ENCODE measurements at regions not wholly inside any gene's neighbourhood (a gene's known extent, or its start where the extent isn't known, plus 50 kb on each side); places are given as distances from the start of the nearest gene placed in this dataset.

DNA sequence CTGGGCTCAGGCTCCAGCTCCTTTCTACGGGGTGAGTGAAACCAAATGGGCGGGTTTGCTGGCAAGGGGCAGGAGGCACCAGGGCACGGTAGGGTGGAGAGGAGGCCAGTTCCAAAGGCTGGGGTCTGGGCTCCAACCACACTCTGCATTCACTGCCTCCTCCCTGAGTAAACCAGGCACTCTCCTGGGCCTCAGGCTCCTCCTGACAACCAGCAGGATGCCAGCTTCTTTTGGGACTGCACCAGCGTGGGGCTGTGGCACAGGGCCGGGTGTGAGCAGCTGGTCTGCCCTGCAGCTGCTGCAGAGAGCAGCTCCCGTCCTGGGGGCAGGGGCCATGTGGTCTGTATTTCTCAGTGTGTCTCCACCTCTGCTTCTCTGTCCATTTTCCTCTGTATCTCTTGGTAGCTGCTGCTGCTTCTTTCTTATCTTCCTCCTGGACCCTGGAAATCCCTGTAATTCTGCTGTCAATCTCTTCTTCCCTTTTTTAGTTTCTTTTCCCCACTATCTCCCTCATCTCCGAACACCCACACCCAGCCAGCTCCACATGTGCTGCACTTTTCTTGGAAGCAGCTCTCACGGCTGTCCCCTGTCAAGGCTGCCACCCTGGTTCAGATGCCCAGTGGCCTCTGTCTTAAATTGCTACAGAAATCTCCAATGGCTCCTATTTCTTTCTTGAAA, 54.9 kb upstream of the TBC1D21 start:
- H3T11ph ChIP-seq (ENCODE audit: low read length), result no peak overlapping the region
- no peak overlapping the region for H2BK5ac ChIP-seq (ENCODE audit: insufficient read length, low read length)
- Mint-ChIP-seq H3K4me1 (no peaks in the 10 kb centered on the region), H3K27ac (no peak overlapping the region), H3K27me3 (ENCODE audit: low read depth) (peaks cover 14% of the 10 kb centered on the region), H3K36me3 (ENCODE audit: insufficient read depth in 1 of 3, low read depth in 3 of 3) (no peaks in the 10 kb centered on the region), H3K4me3 (peak overlapping the region in 1 of 2 experiments; percentile 15; a peak in 1 of 5 replicates), H3K9me3 (no peaks in the 10 kb centered on the region)
- no peak overlapping the region for H2AK5ac ChIP-seq (ENCODE audit: insufficient read length, low read length)
- no peak overlapping the region for H3K18ac ChIP-seq (ENCODE audit: insufficient read length, low read depth, low read length)
- no peak overlapping the region for H3K56ac ChIP-seq (ENCODE audit: insufficient read length, low read depth, low read length)
- H2BK20ac ChIP-seq (ENCODE audit: low read depth, low read length, poor library complexity, severe bottlenecking), result no peak overlapping the region
- no peak overlapping the region for H3K27ac ChIP-seq (ENCODE audit: insufficient read length, low read depth, low read length)
- no peak overlapping the region for H2BK15ac ChIP-seq (ENCODE audit: low read depth, low read length)
- H3K4me2 ChIP-seq (ENCODE audit: insufficient read depth, insufficient read length, low read length), result no peak overlapping the region
- H2BK120ac ChIP-seq (ENCODE audit: low read depth, low read length, poor library complexity, severe bottlenecking), result no peak overlapping the region
- no peaks in the 10 kb centered on the region for H3K4me1 ChIP-seq (ENCODE audit: insufficient read depth, low read length)
- H4K8ac ChIP-seq (replicated peaks; ENCODE audit: insufficient read length, low read depth, low read length), result no peak overlapping the region
- H3K79me1 ChIP-seq (ENCODE audit: insufficient read depth, low read depth, low read length, poor library complexity, severe bottlenecking), result no peaks in the 10 kb centered on the region
- no peak for DNase-seq
- H4K5ac ChIP-seq (ENCODE audit: insufficient read length, low read depth, low read length), result no peak overlapping the region
- H2BK12ac ChIP-seq (ENCODE audit: insufficient read length, low read depth, low read length), result no peak overlapping the region
- TF ChIP-seq, protein P1, sequence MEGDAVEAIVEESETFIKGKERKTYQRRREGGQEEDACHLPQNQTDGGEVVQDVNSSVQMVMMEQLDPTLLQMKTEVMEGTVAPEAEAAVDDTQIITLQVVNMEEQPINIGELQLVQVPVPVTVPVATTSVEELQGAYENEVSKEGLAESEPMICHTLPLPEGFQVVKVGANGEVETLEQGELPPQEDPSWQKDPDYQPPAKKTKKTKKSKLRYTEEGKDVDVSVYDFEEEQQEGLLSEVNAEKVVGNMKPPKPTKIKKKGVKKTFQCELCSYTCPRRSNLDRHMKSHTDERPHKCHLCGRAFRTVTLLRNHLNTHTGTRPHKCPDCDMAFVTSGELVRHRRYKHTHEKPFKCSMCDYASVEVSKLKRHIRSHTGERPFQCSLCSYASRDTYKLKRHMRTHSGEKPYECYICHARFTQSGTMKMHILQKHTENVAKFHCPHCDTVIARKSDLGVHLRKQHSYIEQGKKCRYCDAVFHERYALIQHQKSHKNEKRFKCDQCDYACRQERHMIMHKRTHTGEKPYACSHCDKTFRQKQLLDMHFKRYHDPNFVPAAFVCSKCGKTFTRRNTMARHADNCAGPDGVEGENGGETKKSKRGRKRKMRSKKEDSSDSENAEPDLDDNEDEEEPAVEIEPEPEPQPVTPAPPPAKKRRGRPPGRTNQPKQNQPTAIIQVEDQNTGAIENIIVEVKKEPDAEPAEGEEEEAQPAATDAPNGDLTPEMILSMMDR (conservative IDR thresholded peaks at IDR 0.05), result no peak
- H3K9me3 ChIP-seq (ENCODE audit: control insufficient read depth, low read depth, low read length), result no peaks in the 10 kb centered on the region
- no peak overlapping the region for H3K23ac ChIP-seq (ENCODE audit: insufficient read length, low read depth, low read length)
- no peak overlapping the region for H3K4ac ChIP-seq (ENCODE audit: low read depth, low read length)
- no peaks in the 10 kb centered on the region for H4K20me1 ChIP-seq (ENCODE audit: control insufficient read depth, insufficient read depth, insufficient read length)
- H3K14ac ChIP-seq (ENCODE audit: insufficient read depth, low read length), result no peak overlapping the region; the same call in 1 of the 2 replicates
- H3K9ac ChIP-seq (ENCODE audit: extremely low read depth, insufficient read length, low read length), result no peak overlapping the region
- no CpG with 5 or more reads among the region's 8 CpGs for WGBS (ENCODE audit: extremely low coverage, insufficient read length, low lambda C conversion rate)
- H3K23me2 ChIP-seq (ENCODE audit: insufficient read length, low read depth, low read length, poor library complexity, severe bottlenecking), result no peaks in the 10 kb centered on the region
- H2AFZ ChIP-seq (ENCODE audit: low read length), result no peak overlapping the region
- H3K27me3 ChIP-seq (ENCODE audit: insufficient read depth, low read length), result no peaks in the 10 kb centered on the region
- H4K91ac ChIP-seq (ENCODE audit: insufficient read length, low read depth, low read length), result no peak overlapping the region
- no peaks in the 10 kb centered on the region for H3K79me2 ChIP-seq (ENCODE audit: insufficient read depth, low read length)
